Large intestine (tissue), 3 donors: ENCODE measurements at regions not wholly inside any gene's neighbourhood (a gene's known extent, or its start where the extent isn't known, plus 50 kb on each side); places are given as distances from the start of the nearest gene placed in this dataset.

ENCODE experiments used
- DNase-seq, 2 donors: peaks; one replicate each; pipeline versions ENCODE4 v3.0.0 to v3.0.0-alpha.2; 2013
- H3K27ac ChIP-seq: one replicate; pipeline ENCODE4 v1.5.1; 2013; ENCODE audit warnings: low read length
- H3K27me3 ChIP-seq: 2 replicates; pipeline ENCODE4 v1.6.1; 2013; ENCODE audit warnings: low read length; ENCODE audit not compliant: control insufficient read depth, insufficient read depth
- H3K36me3 ChIP-seq: 2 replicates; pipeline ENCODE4 v1.6.1; 2013; ENCODE audit warnings: low read length; ENCODE audit not compliant: control insufficient read depth, insufficient read depth
- H3K4me1 ChIP-seq: one replicate; pipeline ENCODE4 v1.6.1; 2013; ENCODE audit warnings: low read length; ENCODE audit not compliant: control insufficient read depth, insufficient read depth
- H3K4me3 ChIP-seq: one replicate; pipeline ENCODE4 v1.5.1; 2013; ENCODE audit warnings: low read length
- H3K9me3 ChIP-seq: one replicate; pipeline ENCODE4 v1.6.1; 2013; ENCODE audit warnings: mild to moderate bottlenecking, low read depth, low read length, moderate library complexity; ENCODE audit not compliant: control insufficient read depth
- WGBS: methylation state at CpG from one replicate; pipeline ENCODE4 v1.1.5; 2013; ENCODE audit warnings: low lambda C conversion rate; ENCODE audit not compliant: insufficient coverage; 5-methylcytosine and 5-hydroxymethylcytosine counted together

DNA sequence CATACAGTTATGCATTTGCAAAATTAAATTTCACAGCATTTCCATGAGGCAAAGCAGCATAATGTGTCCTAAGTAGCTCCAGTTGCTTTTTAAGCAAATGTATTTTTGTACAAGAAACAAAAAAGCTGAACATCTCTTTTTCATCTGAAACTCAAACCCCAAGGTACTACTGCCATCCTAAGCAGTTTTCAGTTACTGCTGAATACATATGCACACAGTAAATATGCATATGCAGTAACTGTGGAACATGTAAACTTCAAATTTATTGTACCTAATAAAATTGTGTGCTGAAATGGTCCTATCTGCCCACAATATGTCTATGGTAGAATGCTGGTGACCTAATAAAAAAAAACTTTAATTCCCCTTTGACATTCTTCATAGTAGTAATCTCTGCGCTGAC is 458.6 kb upstream of the INTU start:
- Histone ChIP-seq H3K9me3 (no peaks in the 10 kb centered on the region), H3K36me3 (no peaks in the 10 kb centered on the region), H3K27ac (no peak overlapping the region), H3K27me3 (no peaks in the 10 kb centered on the region), H3K4me1 (no peaks in the 10 kb centered on the region), H3K4me3 (no peak overlapping the region)
- WGBS, result no CpG with 5 or more reads among the region's 1 CpG
- DNase-seq, result no peak

DNA sequence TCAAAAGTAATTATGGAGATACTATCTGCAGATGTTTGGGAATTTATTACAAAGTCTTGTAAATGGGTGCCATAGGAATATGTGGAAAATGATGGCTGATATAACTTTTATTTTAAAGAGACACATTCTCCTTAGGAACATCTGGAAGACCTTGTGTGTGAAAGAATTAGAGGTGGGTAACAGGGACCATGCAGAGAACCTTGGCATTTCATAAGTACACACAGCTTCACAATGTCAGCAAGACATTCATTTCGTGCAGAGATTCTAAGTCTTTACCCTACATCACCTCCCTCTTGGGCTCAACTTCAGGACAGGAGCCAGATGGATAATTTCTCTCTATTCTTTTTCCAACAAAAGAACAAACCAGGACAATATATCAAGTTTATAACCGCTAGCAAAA is 458.1 kb upstream of the INTU start:
- Histone ChIP-seq H3K27ac (no peak overlapping the region), H3K27me3 (no peaks in the 10 kb centered on the region), H3K9me3 (no peaks in the 10 kb centered on the region), H3K4me1 (no peaks in the 10 kb centered on the region), H3K36me3 (no peaks in the 10 kb centered on the region), H3K4me3 (no peak overlapping the region)
- DNase-seq, result no peak
- no CpG with 5 or more reads among the region's 2 CpGs for WGBS

DNA sequence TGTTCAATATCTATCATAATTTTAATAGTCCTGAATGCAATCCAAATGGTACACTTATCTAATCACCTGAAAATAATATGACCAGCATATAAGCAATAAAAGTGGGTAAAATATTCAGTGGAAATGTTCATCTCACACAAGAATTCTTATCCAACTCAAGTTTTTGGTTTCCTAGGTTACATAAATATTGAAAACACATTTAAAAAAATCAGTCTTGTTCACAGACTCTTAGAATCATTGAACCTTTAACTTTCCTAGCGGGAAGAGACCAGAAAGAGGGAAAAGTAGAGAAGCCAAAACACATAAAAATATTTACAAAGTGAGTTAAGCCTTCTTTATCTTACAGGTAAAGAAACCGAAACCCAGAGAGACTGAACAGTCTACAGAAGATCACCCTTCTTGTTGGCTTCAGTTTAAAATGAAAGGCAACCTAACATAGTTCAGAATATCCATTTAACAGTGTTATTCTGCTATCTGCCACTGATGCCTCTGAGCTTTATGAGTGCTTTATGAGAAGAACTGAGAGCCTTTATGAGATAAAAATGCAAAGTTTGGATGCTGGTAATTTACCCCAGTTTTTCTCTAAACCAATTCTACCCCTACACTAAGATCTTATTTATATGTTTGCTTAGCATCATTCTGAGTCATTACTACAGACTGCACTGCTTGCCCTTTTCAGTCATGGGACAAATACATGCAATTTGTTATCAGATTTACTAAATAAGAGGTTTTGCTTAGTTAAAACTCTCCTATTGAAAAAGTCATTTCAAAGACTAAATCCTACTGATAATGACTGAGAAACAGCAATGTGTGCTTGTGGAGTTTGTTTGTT is 453.3 kb upstream of the INTU start:
- H3K27ac ChIP-seq, result no peak overlapping the region
- H3K4me1 ChIP-seq, result no peaks in the 10 kb centered on the region

DNA sequence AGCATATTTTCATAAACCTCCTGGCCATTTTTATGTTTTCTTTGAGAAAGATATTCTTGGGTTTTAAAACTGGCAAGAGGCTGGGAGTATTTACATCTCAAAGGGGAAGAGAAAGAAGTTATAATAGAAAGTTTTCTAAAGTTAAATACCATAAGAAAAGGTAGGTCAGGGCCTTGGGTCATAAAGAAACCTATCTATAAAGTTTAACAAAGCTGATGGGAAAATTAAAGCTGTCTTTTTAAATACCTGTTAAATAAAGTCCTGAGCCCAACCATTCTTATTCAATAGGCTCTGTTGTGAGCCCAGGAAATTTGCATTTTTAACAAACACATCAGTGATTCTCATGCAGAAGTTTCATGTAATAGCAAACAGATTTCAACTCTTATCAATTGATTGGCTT is 451.8 kb upstream of the INTU start:
- no peaks in the 10 kb centered on the region for H3K27me3 ChIP-seq
- H3K27ac ChIP-seq, result no peak overlapping the region
- no peak overlapping the region for H3K4me3 ChIP-seq
- no peaks in the 10 kb centered on the region for H3K36me3 ChIP-seq
- H3K9me3 ChIP-seq, result no peaks in the 10 kb centered on the region
- no peaks in the 10 kb centered on the region for H3K4me1 ChIP-seq
- no peak for DNase-seq

More for the DNA sequence above, 453.3 kb upstream of the INTU start:
- WGBS, result 17% methylated on average over 1 of the region's 2 CpGs
- no peaks in the 10 kb centered on the region for H3K9me3 ChIP-seq
- H3K36me3 ChIP-seq, result no peaks in the 10 kb centered on the region
- H3K4me3 ChIP-seq, result no peak overlapping the region
- H3K27me3 ChIP-seq, result no peaks in the 10 kb centered on the region
- DNase-seq, result no peak

DNA sequence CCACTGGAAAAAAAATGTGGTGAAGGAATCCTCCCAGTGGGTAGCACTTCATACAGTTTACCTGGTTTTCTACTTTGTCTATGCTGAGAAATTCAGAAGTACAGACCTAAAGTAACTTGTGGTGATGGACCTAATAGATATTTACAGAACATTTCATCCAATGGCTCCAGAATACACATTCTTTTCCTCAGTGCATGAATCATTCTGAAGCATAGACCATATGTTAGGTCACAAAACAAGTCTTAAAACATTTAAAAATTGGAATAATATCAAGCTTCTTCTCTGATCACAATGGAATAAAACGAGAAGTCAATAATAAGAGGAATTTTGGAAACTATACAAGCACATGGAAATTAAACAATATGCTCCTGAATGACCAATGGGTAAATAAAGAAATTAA is 450.1 kb upstream of the INTU start:
- Histone ChIP-seq H3K4me3 (no peak overlapping the region), H3K36me3 (no peaks in the 10 kb centered on the region), H3K9me3 (no peaks in the 10 kb centered on the region), H3K4me1 (no peaks in the 10 kb centered on the region), H3K27ac (no peak overlapping the region), H3K27me3 (no peaks in the 10 kb centered on the region)
- no peak for DNase-seq
- WGBS, result 67% methylated on average over 1 of the region's 1 CpG

DNA sequence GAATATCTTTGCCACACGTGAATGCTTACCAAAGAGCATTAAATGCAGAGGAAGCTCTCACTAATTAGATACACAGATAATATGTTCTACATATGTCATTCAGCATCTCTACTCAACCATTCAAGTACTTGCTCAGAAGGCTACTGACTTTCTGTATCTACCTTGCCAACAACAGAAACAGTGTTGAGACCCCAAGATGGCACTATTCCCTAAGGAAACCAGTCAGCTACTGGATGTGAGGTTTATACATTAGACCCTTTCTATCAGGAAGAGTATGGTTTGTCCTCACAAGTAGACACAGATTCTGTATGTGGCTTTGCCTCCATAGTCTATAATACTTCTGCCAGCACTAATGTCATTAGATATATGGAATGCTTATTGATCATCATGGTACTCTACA is 443.9 kb upstream of the INTU start:
- H3K4me3 ChIP-seq, result no peak overlapping the region
- no peak for DNase-seq
- H3K27ac ChIP-seq, result no peak overlapping the region
- H3K36me3 ChIP-seq, result no peaks in the 10 kb centered on the region
- no peaks in the 10 kb centered on the region for H3K27me3 ChIP-seq
- no peaks in the 10 kb centered on the region for H3K9me3 ChIP-seq
- H3K4me1 ChIP-seq, result no peaks in the 10 kb centered on the region
- WGBS, result no CpG with 5 or more reads among the region's 1 CpG

DNA sequence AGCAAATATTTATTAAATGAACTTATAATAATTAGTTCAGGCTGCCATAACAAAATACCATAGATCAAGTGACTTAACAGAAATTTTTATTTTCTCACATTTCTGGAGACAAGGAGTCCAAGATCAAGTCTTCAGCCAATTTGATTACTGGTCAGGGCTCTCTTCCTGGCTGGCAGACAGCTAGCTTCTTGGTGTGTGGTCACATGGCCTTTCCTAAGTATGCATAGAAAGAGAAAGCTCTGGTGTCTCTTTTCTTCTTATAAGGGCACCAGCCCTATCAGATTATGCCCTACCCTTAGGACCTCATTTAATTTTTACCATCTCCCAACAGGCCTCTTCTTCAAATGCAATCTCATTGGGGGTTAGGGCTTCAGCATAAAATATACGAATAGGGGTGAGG is 438.5 kb upstream of the INTU start:
- no CpG with 5 or more reads among the region's 1 CpG for WGBS

DNA sequence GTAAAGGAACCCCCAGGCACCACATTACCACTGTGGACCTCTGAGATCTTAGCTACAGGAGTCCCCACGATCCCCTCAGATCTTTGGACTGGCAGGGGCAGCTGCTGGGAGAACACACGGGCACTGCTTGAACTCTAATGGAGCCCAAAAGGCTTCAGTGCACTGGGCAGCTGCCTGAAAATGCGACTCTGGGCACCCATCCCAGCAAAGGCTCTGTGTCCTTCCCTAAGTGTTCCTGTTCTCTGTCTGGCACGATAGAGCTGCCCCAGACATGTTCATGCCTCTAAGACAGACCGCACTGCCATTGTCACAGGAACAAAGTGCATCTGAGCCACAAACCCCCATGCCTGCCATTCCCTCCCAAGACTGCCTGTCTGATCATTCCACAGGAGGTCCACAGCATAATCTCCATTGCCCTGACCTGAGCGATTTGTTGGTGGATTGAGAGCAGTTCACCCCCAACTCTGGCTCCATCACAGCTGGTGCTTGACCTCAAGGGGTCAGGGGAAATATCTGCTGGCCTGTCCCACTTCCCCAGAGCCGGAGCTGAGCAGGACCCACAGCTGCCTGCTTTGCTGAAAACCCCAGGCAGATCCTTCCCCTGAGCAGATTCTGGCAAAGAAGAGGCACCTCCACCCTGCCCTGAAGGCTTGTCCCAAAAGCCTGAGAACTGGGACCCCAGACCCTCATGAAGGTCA is 436.0 kb upstream of the INTU start:
- DNase-seq, result no peak
- H3K27me3 ChIP-seq, result no peaks in the 10 kb centered on the region
- no CpG with 5 or more reads among the region's 7 CpGs for WGBS

More for the DNA sequence above, 438.5 kb upstream of the INTU start:
- no peaks in the 10 kb centered on the region for H3K4me1 ChIP-seq
- H3K36me3 ChIP-seq, result no peaks in the 10 kb centered on the region
- no peaks in the 10 kb centered on the region for H3K27me3 ChIP-seq
- no peak overlapping the region for H3K27ac ChIP-seq
- H3K9me3 ChIP-seq, result no peaks in the 10 kb centered on the region
- no peak overlapping the region for H3K4me3 ChIP-seq
- no peak for DNase-seq

DNA sequence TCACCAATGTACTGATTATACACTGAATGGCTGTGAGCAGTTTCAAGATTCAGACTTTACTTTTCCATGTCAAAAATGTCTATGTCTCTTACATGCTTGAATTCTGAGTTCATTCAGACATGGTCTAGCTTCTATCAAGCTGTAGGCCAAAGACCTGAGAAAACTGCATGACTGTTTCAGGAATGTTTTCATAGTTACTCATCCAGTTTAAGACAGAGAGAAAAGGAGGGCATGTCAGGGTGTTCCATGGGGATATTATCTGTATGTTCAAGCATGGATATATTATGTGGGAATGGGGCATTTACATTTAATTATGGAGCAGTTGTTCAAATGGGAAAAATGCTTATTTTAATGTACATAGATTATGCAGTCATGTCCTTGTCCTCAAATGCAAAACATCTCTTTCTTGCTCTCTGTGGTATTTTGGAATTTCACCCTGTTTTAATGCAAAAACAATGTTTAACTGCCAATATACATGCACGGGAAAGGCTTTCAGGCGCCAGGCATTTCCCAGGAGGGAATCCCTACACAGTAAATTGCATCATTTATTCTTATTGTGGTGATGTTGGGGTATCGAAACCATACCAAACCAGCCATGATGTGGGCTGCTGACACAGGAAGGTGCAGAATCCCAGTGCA is 429.1 kb upstream of the INTU start:
- Histone ChIP-seq H3K4me1 (no peaks in the 10 kb centered on the region), H3K27ac (no peak overlapping the region), H3K4me3 (no peak overlapping the region), H3K9me3 (no peaks in the 10 kb centered on the region), H3K36me3 (no peaks in the 10 kb centered on the region), H3K27me3 (no peaks in the 10 kb centered on the region)
- no peak for DNase-seq
- WGBS, result no CpG with 5 or more reads among the region's 3 CpGs

More for the DNA sequence above, 436.0 kb upstream of the INTU start:
- Histone ChIP-seq H3K9me3 (no peaks in the 10 kb centered on the region), H3K4me3 (no peak overlapping the region), H3K4me1 (no peaks in the 10 kb centered on the region), H3K27ac (no peak overlapping the region), H3K36me3 (no peaks in the 10 kb centered on the region)

DNA sequence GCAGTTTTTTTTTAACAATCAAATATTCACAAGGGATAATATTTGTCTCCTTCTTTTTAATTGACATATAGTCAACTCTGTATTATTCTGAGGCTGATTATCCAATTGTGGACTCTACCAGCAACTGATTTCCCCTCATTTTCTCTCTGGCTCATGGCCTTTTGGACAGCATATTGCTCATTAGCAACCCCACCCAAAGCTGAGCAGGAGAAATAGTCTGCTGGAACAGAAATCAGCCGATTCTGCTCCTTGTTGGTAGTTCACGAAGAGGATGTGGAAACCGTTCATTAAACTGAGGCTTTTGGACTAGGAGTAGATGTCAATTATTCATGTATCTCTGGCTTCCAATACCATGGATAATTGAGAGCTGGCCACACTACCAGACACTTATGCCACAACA is 428.4 kb upstream of the INTU start:
- H3K4me3 ChIP-seq, result no peak overlapping the region
- no peaks in the 10 kb centered on the region for H3K36me3 ChIP-seq
- DNase-seq, result no peak
- H3K9me3 ChIP-seq, result no peaks in the 10 kb centered on the region
- no peaks in the 10 kb centered on the region for H3K4me1 ChIP-seq
- H3K27me3 ChIP-seq, result no peaks in the 10 kb centered on the region
- no peak overlapping the region for H3K27ac ChIP-seq
- WGBS, result no CpG with 5 or more reads among the region's 3 CpGs
